Fibroblast of peridontal ligament (primary cell): ENCODE measurements at regions not wholly inside any gene's neighbourhood (a gene's known extent, or its start where the extent isn't known, plus 50 kb on each side); places are given as distances from the start of the nearest gene placed in this dataset.
A peak's percentile ranks its signal among the peaks of the same experiment; 100 is the strongest.
"Not testable (repeated sequence)": the region's sequence is repeated elsewhere in the genome, so short reads cannot be mapped to it uniquely, and the experiment has no call there.

ENCODE experiments used
- DNase-seq: peaks from one replicate; pipeline ENCODE4 v3.0.0-alpha.2; 2010; ENCODE audit errors: extremely low read depth

- no peak for DNase-seq
Observed at GRCh38 chr6:163775313-163775712, 360.8 kb downstream of the QKI start.

- no peak for DNase-seq
Observed at GRCh38 chr6:163774485-163774884, 360.0 kb downstream of the QKI start.

- no peak for DNase-seq
Observed at GRCh38 chr6:163773646-163774045, 359.1 kb downstream of the QKI start.

GRCh38 chr6:163772701-163773100 is 358.2 kb downstream of the QKI start:
- DNase-seq: no peak

- no peak for DNase-seq
Observed at GRCh38 chr6:163771180-163771579, 356.7 kb downstream of the QKI start.

- no peak for DNase-seq
Observed at GRCh38 chr6:163768905-163769304, 354.4 kb downstream of the QKI start.

- no peak for DNase-seq
Observed at GRCh38 chr6:163766936-163767335, 352.4 kb downstream of the QKI start.

GRCh38 chr6:163765335-163765734 is 350.8 kb downstream of the QKI start:
- DNase-seq: no peak

GRCh38 chr6:163764565-163764964 is 350.0 kb downstream of the QKI start:
- DNase-seq: peak; percentile 1

GRCh38 chr6:163761481-163761880 is 347.0 kb downstream of the QKI start:
- no peak for DNase-seq

GRCh38 chr6:163760860-163761259 is 346.3 kb downstream of the QKI start:
- DNase-seq: no peak

- no peak for DNase-seq
Observed at GRCh38 chr6:163759542-163759941, 345.0 kb downstream of the QKI start.

- DNase-seq: no peak
Observed at GRCh38 chr6:163757520-163757919, 343.0 kb downstream of the QKI start.

- DNase-seq: peak; percentile 11
Observed at GRCh38 chr6:163756079-163756478, 341.6 kb downstream of the QKI start.

GRCh38 chr6:163754866-163755265 is 340.3 kb downstream of the QKI start:
- DNase-seq: no peak

GRCh38 chr6:163753430-163753829 is 338.9 kb downstream of the QKI start:
- no peak for DNase-seq

GRCh38 chr6:163752446-163752845 is 337.9 kb downstream of the QKI start:
- no peak for DNase-seq

- no peak for DNase-seq
Observed at GRCh38 chr6:163751032-163751525, 336.6 kb downstream of the QKI start.

- no peak for DNase-seq
Observed at GRCh38 chr6:163750431-163751031, 336.0 kb downstream of the QKI start.

- no peak for DNase-seq
Observed at GRCh38 chr6:163748886-163749285, 334.4 kb downstream of the QKI start.

- no peak for DNase-seq
Observed at GRCh38 chr6:163748036-163748435, 333.5 kb downstream of the QKI start.

- not testable (repeated sequence) for DNase-seq
Observed at GRCh38 chr6:163747058-163747457, 332.5 kb downstream of the QKI start.

- DNase-seq: peak; percentile 8
Observed at GRCh38 chr6:163745536-163746400, 331.2 kb downstream of the QKI start.
